ENCODE measurements at regions not wholly inside any gene's neighbourhood (a gene's known extent, or its start where the extent isn't known, plus 50 kb on each side); places are given as distances from the start of the nearest gene placed in this dataset.

DNA sequence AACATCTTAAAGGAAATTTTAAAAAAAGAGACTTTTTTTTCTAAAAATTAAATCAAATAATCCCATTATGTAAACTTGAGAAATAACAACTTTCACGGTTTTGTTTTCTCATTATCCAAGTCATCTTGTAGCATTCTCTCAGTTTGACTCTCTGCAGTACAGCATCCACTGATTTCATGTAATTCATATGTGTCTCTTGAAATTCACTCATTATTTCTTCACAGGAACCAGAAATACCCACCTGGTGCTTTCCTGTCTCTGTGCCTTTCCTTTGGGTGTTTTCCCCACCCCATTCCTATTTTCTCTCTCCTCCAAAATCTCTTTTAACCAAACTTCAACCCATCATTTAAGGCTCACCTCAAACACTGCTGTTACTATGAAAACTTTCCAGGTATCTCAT, 116.1 kb upstream of the STK17B start:
- H3K27me3 ChIP-seq: no peaks in the 10 kb centered on the region
- no peak overlapping the region for H3K4me2 ChIP-seq
- H3K36me3 ChIP-seq (replicated peaks; ENCODE audit: insufficient read depth, low read depth): no peaks in the 10 kb centered on the region
- no peaks in the 10 kb centered on the region for H3K9me2 ChIP-seq (replicated peaks; ENCODE audit: insufficient read depth)
- H3K79me2 ChIP-seq: no peaks in the 10 kb centered on the region
- no peak overlapping the region for H2AFZ ChIP-seq
- TF ChIP-seq EZH2phosphoT487 (IDR thresholded peaks at IDR 0.05; ENCODE audit: low read depth, severe bottlenecking, unreplicated experiment): no peak
- TF ChIP-seq, protein P1, sequence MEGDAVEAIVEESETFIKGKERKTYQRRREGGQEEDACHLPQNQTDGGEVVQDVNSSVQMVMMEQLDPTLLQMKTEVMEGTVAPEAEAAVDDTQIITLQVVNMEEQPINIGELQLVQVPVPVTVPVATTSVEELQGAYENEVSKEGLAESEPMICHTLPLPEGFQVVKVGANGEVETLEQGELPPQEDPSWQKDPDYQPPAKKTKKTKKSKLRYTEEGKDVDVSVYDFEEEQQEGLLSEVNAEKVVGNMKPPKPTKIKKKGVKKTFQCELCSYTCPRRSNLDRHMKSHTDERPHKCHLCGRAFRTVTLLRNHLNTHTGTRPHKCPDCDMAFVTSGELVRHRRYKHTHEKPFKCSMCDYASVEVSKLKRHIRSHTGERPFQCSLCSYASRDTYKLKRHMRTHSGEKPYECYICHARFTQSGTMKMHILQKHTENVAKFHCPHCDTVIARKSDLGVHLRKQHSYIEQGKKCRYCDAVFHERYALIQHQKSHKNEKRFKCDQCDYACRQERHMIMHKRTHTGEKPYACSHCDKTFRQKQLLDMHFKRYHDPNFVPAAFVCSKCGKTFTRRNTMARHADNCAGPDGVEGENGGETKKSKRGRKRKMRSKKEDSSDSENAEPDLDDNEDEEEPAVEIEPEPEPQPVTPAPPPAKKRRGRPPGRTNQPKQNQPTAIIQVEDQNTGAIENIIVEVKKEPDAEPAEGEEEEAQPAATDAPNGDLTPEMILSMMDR (IDR thresholded peaks at IDR 0.05; ENCODE audit: poor library complexity): no peak
- TF ChIP-seq EZH2 (IDR thresholded peaks at IDR 0.05; ENCODE audit: borderline replicate concordance): no peak
- peaks cover 13% of the 10 kb centered on the region for H3K4me1 ChIP-seq (ENCODE audit: insufficient read depth)
- no peaks in the 10 kb centered on the region for H3K9me3 ChIP-seq (ENCODE audit: low read depth)
- no peaks in the 10 kb centered on the region for H4K20me1 ChIP-seq (ENCODE audit: insufficient read depth, poor library complexity, severe bottlenecking)
- DNase-seq (ENCODE audit: low spot score): no peak
- no peak overlapping the region for H3K4me3 ChIP-seq
- H3K27ac ChIP-seq: no peak overlapping the region
- 100% methylated on average over 1 of the region's 1 CpG for WGBS (ENCODE audit: low lambda C conversion rate, missing lambda C conversion rate)

DNA sequence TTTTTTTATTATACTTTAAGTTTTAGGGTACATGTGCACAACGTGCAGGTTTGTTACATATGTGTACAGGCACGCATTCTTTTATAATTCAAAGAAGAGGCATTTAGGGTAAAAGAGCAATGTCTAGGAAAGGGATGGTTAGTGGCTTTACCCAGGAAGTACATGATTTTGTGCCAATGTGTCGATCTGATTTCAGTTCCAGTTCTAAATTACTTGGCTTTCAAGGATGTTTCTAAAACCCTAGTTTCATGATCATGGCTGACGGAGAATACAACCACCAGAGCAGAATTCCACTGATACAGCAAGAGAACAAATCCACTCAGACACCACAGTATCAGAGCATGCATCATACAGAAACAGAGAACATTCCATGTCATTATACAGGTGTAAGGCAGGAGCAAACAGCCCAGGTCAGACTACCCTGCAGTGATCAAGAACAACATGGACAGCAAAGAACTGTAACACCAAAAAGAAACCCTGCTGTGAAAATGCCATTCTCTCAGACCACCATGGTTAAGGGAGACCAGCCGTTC, 116.7 kb upstream of the STK17B start:
- Histone ChIP-seq H3K27ac (no peak overlapping the region), H3K4me3 (no peak overlapping the region), H3K9me3 (ENCODE audit: low read depth) (no peaks in the 10 kb centered on the region), H2AFZ (no peak overlapping the region), H3K9me2 (replicated peaks; ENCODE audit: insufficient read depth) (no peaks in the 10 kb centered on the region), H3K27me3 (no peaks in the 10 kb centered on the region), H3K36me3 (replicated peaks; ENCODE audit: insufficient read depth, low read depth) (no peaks in the 10 kb centered on the region), H4K20me1 (ENCODE audit: insufficient read depth, poor library complexity, severe bottlenecking) (no peaks in the 10 kb centered on the region), H3K4me2 (no peak overlapping the region), H3K4me1 (ENCODE audit: insufficient read depth) (peaks cover 13% of the 10 kb centered on the region), H3K79me2 (no peaks in the 10 kb centered on the region)
- TF ChIP-seq EZH2 (IDR thresholded peaks at IDR 0.05; ENCODE audit: borderline replicate concordance): no peak
- no peak for TF ChIP-seq EZH2phosphoT487 (IDR thresholded peaks at IDR 0.05; ENCODE audit: low read depth, severe bottlenecking, unreplicated experiment)
- TF ChIP-seq, protein P1 (IDR thresholded peaks at IDR 0.05; ENCODE audit: poor library complexity): no peak
- DNase-seq (ENCODE audit: low spot score): no peak
- WGBS (ENCODE audit: low lambda C conversion rate, missing lambda C conversion rate): 86% methylated on average over 5 of the region's 5 CpGs

DNA sequence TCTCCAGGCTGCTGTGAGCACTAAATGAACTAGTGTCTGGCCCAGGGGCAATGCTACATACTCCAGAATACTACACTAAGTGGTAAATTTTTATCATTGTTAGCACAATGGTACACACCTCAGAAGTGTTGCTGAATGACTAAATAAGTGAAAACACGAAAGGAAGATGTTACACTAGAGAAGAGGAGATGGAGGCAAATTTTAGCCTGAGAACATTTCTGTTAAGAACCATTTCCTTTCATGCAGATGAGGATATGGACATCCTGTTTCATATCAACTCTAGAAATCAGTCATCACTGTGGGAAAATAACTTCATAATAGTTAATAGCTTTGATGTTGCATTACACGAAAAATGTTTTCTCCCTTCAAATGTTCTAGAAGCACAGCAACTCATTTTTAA, 117.6 kb upstream of the STK17B start:
- Histone ChIP-seq H3K4me3 (no peak overlapping the region), H3K36me3 (replicated peaks; ENCODE audit: insufficient read depth, low read depth) (no peaks in the 10 kb centered on the region), H3K27ac (no peak overlapping the region), H3K27me3 (no peaks in the 10 kb centered on the region), H3K4me1 (ENCODE audit: insufficient read depth) (peaks cover 13% of the 10 kb centered on the region), H3K9me2 (replicated peaks; ENCODE audit: insufficient read depth) (no peaks in the 10 kb centered on the region), H4K20me1 (ENCODE audit: insufficient read depth, poor library complexity, severe bottlenecking) (no peaks in the 10 kb centered on the region), H3K79me2 (no peaks in the 10 kb centered on the region), H3K4me2 (no peak overlapping the region), H2AFZ (no peak overlapping the region), H3K9me3 (ENCODE audit: low read depth) (no peaks in the 10 kb centered on the region)
- WGBS (ENCODE audit: low lambda C conversion rate, missing lambda C conversion rate): 69% methylated on average over 2 of the region's 2 CpGs
- DNase-seq (ENCODE audit: low spot score): no peak
- TF ChIP-seq EZH2phosphoT487 (IDR thresholded peaks at IDR 0.05; ENCODE audit: low read depth, severe bottlenecking, unreplicated experiment) (no peak), EZH2 (IDR thresholded peaks at IDR 0.05; ENCODE audit: borderline replicate concordance) (no peak)
- TF ChIP-seq, protein P1 (IDR thresholded peaks at IDR 0.05; ENCODE audit: poor library complexity): no peak

DNA sequence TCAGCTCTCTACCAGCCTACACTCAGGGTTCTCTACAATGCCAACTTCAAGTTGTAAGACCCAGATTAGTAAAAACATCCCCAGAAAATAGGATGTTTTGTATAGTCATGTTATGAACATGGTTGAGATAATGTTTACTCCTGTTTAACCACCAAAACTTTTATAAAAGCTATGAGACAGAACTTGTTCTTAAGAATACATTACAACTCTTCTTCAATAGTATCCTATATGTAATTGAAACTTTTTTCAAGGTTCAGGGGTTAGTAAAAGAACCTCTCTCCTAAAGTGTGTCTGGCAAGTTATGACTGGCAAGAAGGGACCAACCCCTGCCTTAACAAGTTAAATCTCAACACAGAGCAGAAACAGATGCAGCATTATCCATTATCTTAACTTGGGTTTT, 118.8 kb upstream of the STK17B start:
- Histone ChIP-seq H3K4me3 (no peak overlapping the region), H3K9me3 (ENCODE audit: low read depth) (no peaks in the 10 kb centered on the region), H3K4me2 (no peak overlapping the region), H3K36me3 (replicated peaks; ENCODE audit: insufficient read depth, low read depth) (no peaks in the 10 kb centered on the region), H4K20me1 (ENCODE audit: insufficient read depth, poor library complexity, severe bottlenecking) (no peaks in the 10 kb centered on the region), H3K4me1 (ENCODE audit: insufficient read depth) (peaks cover 12% of the 10 kb centered on the region), H3K27me3 (no peaks in the 10 kb centered on the region), H3K9me2 (replicated peaks; ENCODE audit: insufficient read depth) (no peaks in the 10 kb centered on the region), H2AFZ (no peak overlapping the region), H3K79me2 (no peaks in the 10 kb centered on the region), H3K27ac (no peak overlapping the region)
- no peak for DNase-seq (ENCODE audit: low spot score)
- TF ChIP-seq EZH2 (IDR thresholded peaks at IDR 0.05; ENCODE audit: borderline replicate concordance) (no peak), EZH2phosphoT487 (IDR thresholded peaks at IDR 0.05; ENCODE audit: low read depth, severe bottlenecking, unreplicated experiment) (no peak)
- TF ChIP-seq, protein P1 (IDR thresholded peaks at IDR 0.05; ENCODE audit: poor library complexity): no peak

Measured in hepatocyte (in vitro differentiated cells).